Fibroblast of mammary gland (primary cell): ENCODE measurements at regions not wholly inside any gene's neighbourhood (a gene's known extent, or its start where the extent isn't known, plus 50 kb on each side); places are given as distances from the start of the nearest gene placed in this dataset.

Experiments
- DNase-seq: peaks from one replicate; pipeline ENCODE4 v3.0.0-alpha.2; 2010; ENCODE audit warnings: low read depth
- H3K4me3 ChIP-seq: 2 replicates; pipeline ENCODE4 v1.5.1; 2011; ENCODE audit warnings: low read depth, mild to moderate bottlenecking, low read length, moderate library complexity; ENCODE audit not compliant: control insufficient read depth
- CTCF ChIP-seq: conservative IDR thresholded peaks from 2 replicates; pipeline ENCODE4 v1.5.1; 2011; ENCODE audit warnings: low read depth, low read length, inconsistent platforms; ENCODE audit not compliant: control insufficient read depth, insufficient read depth

GRCh38 chr2:81495556-81495955 is 1191.0 kb upstream of the LRRTM1 start:
- TF ChIP-seq CTCF, result no peak
- no peak for DNase-seq
- no peak overlapping the region for H3K4me3 ChIP-seq

GRCh38 chr2:81483254-81483653 is 1178.7 kb upstream of the LRRTM1 start:
- no peak for DNase-seq
- TF ChIP-seq CTCF, result no peak
- H3K4me3 ChIP-seq, result no peak overlapping the region

GRCh38 chr2:81481994-81482368 is 1177.4 kb upstream of the LRRTM1 start:
- no peak for DNase-seq
- TF ChIP-seq CTCF, result no peak
- H3K4me3 ChIP-seq, result no peak overlapping the region

GRCh38 chr2:81481242-81481993 is 1176.9 kb upstream of the LRRTM1 start:
- no peak for DNase-seq
- H3K4me3 ChIP-seq, result no peak overlapping the region
- no peak for TF ChIP-seq CTCF

- TF ChIP-seq CTCF, result no peak
- no peak for DNase-seq
- H3K4me3 ChIP-seq, result no peak overlapping the region
Measured at GRCh38 chr2:81467096-81467495, 1162.5 kb upstream of the LRRTM1 start.

GRCh38 chr2:81462420-81462819 is 1157.9 kb upstream of the LRRTM1 start:
- no peak overlapping the region for H3K4me3 ChIP-seq
- DNase-seq, result no peak
- TF ChIP-seq CTCF, result no peak

- no peak overlapping the region for H3K4me3 ChIP-seq
- no peak for TF ChIP-seq CTCF
- DNase-seq, result no peak
Measured at GRCh38 chr2:81445176-81445575, 1140.6 kb upstream of the LRRTM1 start.
